HG03575 (cell line): ENCODE measurements at regions not wholly inside any gene's neighbourhood (a gene's known extent, or its start where the extent isn't known, plus 50 kb on each side); places are given as distances from the start of the nearest gene placed in this dataset.

ENCODE experiments used
- ATAC-seq: cut with Tn5 transposase; IDR thresholded peaks from one replicate; pipeline ENCODE4 v1.9.1; 2021; ENCODE audit not compliant: unreplicated experiment, insufficient number of reproducible peaks, low FRiP score; ENCODE audit errors: extremely low read depth

DNA sequence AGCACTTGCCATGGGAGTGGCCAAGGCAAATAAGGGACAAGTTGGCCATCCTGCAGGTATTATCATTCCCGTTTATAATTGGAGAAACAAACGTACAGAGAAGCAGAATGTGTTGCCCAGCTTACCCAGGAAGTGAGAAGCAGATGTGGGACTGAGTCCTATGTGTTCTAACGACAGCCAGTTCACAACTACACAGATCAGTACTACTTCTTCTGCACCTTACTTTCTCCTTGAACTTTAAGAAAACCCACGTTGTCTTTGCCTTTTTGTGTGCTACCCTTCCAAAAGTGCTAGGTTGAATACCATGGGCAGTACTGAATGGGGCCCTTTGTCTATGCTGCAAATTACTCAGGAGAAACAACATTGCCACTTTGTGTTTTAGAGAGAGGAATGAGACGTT lies 62.8 kb upstream of the BLID start:
- no peak for ATAC-seq

DNA sequence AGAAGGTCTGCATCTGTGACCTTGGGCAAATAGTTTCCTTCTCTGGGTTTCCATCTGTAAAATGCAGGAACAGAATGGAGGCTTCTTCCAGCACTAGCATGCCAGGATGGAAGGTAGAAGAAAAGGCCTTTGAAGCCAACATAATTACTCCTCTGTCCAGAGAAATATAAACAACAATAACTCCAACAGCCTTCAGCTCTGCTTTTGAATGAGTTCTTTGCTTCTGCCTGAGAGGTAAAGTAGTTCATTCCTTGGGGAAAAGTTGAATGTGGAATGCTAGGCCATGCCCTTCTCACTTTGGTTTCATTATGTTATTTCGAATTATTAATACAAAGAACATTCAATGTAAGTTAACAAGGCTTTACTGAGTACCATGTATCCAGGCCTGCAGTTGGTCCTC lies 61.2 kb upstream of the BLID start:
- ATAC-seq, result no peak

DNA sequence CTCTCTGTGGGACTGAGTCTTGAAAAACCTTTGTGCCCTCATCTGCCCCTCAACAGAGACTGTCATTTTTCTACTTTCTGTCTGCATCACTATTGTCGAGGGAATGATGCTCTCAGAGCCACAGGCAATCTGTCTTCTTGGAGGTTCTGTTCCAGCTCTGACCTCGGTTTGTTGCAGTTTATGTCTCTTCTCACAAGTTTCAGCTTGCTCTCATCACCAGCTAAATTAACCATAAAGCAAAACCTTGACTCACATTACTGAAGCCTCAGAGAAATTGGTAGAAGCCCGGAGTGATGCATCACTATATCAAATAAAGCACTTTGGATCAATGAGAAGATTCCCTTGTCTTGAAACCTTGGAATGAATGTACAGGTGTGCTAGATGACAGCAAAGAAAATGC lies 60.6 kb upstream of the BLID start:
- no peak for ATAC-seq

DNA sequence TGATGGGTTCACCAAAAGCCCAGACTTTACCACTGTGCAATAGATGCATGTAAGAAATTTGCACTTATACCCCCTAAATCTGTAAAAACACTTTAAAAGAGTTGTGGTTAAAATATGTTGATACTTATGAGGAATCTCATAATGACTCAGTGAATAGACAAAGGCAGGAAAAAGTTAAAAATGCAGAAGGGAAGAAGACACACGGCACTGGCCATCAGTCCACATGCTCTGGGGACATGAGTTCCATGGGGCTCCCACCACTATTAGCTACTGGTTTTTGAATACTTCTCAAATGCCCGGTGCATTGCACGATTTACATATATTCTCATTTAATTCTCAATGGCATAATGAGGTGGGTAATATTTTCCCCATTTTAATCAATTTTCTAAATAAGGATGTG lies 59.3 kb upstream of the BLID start:
- no peak for ATAC-seq

DNA sequence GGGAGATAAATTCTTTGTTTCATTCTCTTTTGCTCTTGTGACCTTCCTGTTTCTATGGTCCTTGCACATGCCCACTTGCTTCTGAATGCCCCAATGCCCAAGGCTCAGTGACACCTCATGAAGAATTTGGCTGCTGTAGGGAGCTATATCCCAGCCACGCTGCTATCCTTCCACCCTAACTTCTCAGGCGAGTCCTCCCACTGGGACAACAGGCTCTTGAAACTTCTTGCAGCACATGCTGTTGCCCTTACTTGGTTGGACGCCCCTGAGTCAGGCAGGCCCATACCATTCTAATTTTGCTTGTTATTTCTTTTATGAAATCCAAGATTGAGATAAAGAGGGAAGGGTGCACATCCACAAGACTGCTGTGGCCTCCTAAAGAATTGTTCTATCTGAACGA lies 57.6 kb upstream of the BLID start:
- no peak for ATAC-seq

DNA sequence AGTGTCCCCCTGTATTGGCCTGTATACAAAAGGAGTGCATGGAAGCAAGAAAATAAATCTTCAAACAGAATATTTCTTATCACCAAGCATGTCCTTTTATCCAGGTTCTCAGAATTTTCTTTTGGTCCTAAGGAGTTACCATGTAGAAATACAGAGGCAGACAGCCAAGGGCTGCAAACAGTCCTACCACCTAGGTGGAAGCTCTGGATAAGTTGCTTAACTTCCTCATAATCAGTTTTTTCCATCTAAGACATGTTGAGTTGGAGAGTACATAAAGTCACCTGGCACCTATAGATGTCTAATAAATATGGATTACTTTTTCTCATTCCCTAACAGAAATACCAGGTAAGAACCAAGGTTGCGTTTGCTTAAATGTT lies 57.0 kb upstream of the BLID start:
- no peak for ATAC-seq

DNA sequence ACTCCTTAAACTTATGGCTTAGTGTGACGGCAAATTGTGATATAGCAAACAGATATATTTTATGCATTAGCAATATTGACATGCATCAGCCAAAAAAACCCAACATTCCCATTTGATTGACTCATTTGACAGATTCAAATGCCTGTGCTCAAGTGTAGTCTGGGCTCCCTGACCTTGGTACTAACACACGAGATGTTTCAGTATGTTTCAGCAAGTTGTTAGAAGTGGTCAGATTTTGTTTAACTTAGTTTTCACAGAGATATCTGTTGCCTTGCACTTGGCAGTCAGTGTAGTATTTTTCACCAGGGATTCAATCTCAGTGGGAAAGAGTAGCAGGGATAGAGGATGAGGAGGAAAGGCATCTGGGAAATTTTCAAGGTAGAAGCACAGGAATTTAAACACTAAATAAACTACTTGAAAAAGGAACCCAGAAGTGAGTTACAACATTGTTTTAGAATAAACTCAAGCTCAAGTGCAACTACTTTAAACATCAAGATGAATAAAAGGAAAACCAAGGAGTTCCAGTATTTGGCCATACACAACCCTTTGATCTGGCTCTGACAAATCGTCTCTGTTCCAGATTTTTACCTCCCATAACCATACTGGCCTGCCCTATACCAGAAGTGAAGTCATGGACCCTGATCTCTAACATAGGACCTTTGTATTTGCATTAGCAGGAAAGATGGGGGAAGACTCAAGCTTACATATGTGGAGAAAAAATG lies 56.5 kb upstream of the BLID start:
- no peak for ATAC-seq

DNA sequence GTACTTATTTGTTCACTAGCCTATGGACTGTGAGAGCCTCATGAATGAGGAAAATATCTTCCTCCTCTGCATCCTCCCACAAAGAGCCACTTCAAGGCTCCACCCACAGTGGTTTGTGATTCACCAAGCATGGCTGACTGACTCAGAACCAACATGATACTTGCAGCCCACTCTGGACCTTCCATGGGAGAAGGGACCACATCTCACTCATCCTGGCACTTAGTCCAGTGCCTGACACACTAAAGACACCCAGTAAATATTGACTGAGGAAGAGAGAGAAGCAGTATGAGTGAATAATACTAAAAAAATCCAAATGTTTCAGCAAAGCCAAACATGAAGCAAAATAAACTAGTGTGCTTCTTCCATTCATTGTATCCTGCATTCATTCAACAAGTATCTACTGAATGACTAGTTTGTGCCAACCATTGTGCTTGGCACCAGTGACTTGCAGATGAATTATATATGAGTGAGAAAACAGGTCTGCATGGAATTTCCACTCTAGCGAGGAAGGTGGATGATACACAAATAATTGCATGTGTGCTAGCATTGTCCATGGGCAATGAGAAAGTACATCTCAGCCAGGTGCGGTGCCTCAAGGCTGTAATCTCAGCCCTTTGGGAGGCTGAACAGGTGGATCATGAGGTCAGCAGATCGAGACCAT lies 54.9 kb upstream of the BLID start:
- no peak for ATAC-seq

DNA sequence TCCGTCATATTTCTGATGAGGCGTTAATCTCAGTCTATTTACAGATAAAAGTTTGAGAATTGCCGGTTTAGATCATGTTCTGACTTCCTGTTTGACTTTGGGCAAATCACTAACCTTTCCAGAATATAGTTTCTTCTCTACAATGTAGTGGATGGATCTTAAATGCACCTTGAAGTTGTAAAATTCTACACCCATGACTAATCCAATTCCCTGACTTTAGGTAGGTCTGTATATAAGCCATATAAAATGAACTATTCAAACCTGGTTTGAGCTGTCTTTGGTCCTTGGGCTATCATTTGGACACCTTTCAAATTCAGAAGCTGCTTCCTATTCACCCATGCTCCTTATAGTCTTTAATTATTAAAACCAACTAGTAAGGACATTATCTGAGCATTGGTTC lies 52.2 kb upstream of the BLID start:
- no peak for ATAC-seq

DNA sequence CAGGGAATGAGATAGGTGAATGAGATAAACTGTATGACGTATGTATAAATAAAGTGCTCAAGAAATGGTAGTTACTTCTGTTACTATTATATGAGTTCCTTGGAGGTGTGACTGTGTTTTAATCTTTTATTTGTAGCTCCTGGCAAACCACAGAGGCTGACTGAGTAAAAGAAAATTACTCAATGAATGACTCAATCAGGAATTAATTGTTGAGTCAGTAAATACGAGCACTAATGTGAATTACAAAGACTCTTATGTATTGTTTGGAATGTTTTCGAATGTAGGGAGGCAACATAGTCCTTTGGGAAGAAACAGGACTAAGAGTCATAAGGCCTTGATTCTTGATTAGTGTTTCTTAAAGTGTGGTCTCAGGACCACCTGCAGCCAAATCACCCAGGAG lies 51.1 kb upstream of the BLID start:
- ATAC-seq, result no peak

DNA sequence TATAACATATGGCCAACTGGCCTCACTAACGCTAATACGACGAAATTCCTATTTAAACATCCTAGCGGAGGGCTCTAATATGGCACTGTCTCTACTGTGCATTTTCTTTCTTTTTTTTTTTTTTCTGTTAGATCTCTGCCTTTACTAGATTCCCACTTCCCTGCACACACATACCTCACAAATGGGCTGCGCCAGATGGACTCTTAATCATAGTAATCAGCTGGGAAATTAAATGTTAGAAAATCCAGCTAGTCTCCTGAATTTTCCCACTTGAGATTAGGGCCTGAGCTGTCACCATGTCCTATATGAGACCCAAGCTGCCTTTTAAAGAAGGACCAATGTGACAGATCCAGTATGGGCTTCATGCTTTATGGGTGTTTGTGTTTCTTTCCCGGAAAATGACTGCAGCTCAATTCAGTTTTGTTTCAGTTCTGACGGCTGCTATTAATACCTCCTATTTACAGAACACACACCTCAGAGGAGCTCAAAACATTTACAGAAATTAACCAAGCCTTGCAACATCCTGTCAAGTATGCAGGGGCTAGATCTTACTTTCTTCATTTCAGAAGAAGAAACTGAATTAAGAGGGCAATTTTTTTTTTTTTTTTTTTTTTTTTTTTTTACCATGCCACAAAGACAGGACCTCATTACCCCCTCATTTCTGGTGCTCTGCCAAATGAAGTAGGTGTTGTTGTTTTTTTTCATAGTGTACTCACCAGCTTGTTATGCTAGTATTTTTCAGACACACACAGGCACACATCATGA lies 49.8 kb upstream of the BLID start:
- ATAC-seq, result no peak
